ENCODE measurements at regions not wholly inside any gene's neighbourhood (a gene's known extent, or its start where the extent isn't known, plus 50 kb on each side); places are given as distances from the start of the nearest gene placed in this dataset.
A peak's percentile ranks its signal among the peaks of the same experiment; 100 is the strongest.

DNA sequence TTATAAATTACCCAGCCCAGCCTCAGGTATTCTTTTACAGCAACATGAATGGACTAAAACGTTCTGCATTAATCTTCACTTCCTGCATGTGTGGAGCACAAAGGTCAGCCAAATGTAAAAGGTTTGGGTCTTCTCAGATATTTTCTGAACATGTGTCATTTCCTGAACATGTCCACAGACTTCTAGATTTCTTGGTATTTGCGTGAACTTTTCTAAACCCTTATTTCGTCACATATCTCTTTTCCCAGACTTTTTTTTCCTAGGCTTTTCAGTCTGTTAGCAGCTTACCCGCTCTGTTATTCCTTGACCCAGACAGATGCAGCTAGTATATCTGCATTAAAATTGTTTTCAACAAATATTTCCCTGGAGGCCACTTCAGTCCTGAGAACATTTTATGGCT is 57.3 kb upstream of the USP51 start:
- Histone ChIP-seq H3K36me3 (ENCODE audit: control insufficient read depth, insufficient read depth, low read length) (no peaks in the 10 kb centered on the region), H3K27ac (ENCODE audit: low read length) (no peak overlapping the region), H3K27me3 (ENCODE audit: control insufficient read depth, insufficient read depth, low read length) (peaks cover 4% of the 10 kb centered on the region), H3K4me3 (ENCODE audit: low read length) (no peak overlapping the region), H3K9me3 (replicated peaks; ENCODE audit: control insufficient read depth, low read depth, low read length) (no peaks in the 10 kb centered on the region), H3K4me1 (ENCODE audit: control insufficient read depth, insufficient read depth, low read length) (no peaks in the 10 kb centered on the region)
- WGBS (ENCODE audit: insufficient coverage): 6% methylated on average over 3 of the region's 4 CpGs
- peak; percentile 30 for DNase-seq
